Osteocyte (in vitro differentiated cells): ENCODE measurements at regions not wholly inside any gene's neighbourhood (a gene's known extent, or its start where the extent isn't known, plus 50 kb on each side); places are given as distances from the start of the nearest gene placed in this dataset.

Experiments
- DNase-seq: peaks from one replicate; pipeline ENCODE4 v3.0.0; 2021; ENCODE audit warnings: mixed read lengths; ENCODE audit not compliant: unreplicated experiment; ENCODE audit errors: extremely low spot score
- H3K27ac Mint-ChIP-seq: one replicate; pipeline ENCODE4 v1.8.0; 2021; ENCODE audit warnings: mild to moderate bottlenecking, mixed read lengths; ENCODE audit not compliant: unreplicated experiment
- H3K27me3 Mint-ChIP-seq: one replicate; pipeline ENCODE4 v1.8.0; 2021; ENCODE audit warnings: mixed read lengths; ENCODE audit not compliant: unreplicated experiment
- H3K36me3 Mint-ChIP-seq: one replicate; pipeline ENCODE4 v1.8.0; 2021; ENCODE audit warnings: mixed read lengths; ENCODE audit not compliant: unreplicated experiment
- H3K4me1 Mint-ChIP-seq: one replicate; pipeline ENCODE4 v1.8.0; 2021; ENCODE audit warnings: mixed read lengths; ENCODE audit not compliant: unreplicated experiment
- H3K4me3 Mint-ChIP-seq: one replicate; pipeline ENCODE4 v1.8.0; 2021; ENCODE audit warnings: mild to moderate bottlenecking, moderate library complexity, mixed read lengths; ENCODE audit not compliant: unreplicated experiment
- H3K9me3 Mint-ChIP-seq: one replicate; pipeline ENCODE4 v1.8.0; 2021; ENCODE audit warnings: mixed read lengths; ENCODE audit not compliant: unreplicated experiment
- CTCF ChIP-seq: fragments of 200-600 bp; sonication (generic); IDR thresholded peaks from 2 replicates; pipeline ENCODE4 v1.5.0; 2021; ENCODE audit warnings: antibody characterized with exemption, mild to moderate bottlenecking, moderate library complexity

GRCh38 chr9:79946712-79947111 is 374.9 kb downstream of the TLE4 start:
- no peak for DNase-seq
- H3K27ac Mint-ChIP-seq, result peak overlapping the region; percentile 57

GRCh38 chr9:79945495-79945894 is 373.7 kb downstream of the TLE4 start:
- DNase-seq, result no peak
- Mint-ChIP-seq H3K4me3 (no peak overlapping the region), H3K4me1 (peaks cover 30% of the 10 kb centered on the region), H3K27ac (no peak overlapping the region), H3K36me3 (no peaks in the 10 kb centered on the region), H3K27me3 (no peaks in the 10 kb centered on the region), H3K9me3 (no peaks in the 10 kb centered on the region)
- TF ChIP-seq CTCF, result no peak

More at GRCh38 chr9:79946712-79947111, 374.9 kb downstream of the TLE4 start:
- peaks cover 30% of the 10 kb centered on the region for H3K4me1 Mint-ChIP-seq
- TF ChIP-seq CTCF, result no peak
- no peaks in the 10 kb centered on the region for H3K36me3 Mint-ChIP-seq
- no peaks in the 10 kb centered on the region for H3K9me3 Mint-ChIP-seq
- H3K27me3 Mint-ChIP-seq, result no peaks in the 10 kb centered on the region
- H3K4me3 Mint-ChIP-seq, result no peak overlapping the region

DNA sequence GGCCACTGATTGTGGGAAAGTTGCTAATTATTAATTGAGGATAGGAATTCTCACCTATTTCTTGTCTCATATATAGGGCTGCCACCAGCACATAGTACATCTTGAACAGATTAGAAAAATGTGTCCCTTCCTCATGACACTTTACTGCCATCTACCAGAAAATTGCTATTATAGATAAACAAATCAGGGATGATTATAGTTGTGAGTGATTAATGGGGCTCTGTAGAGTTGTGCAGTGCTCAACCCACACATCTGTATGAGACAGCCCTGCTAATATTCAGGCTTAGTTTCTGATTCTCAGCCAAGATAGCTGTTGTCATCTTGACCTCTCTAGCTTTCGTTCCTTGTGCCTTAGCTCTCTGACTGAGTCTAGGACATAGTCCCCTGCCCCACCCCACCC is 373.3 kb downstream of the TLE4 start:
- DNase-seq, result no peak
- peak; percentile 17 for TF ChIP-seq CTCF
- H3K27ac Mint-ChIP-seq, result no peak overlapping the region
- no peaks in the 10 kb centered on the region for H3K27me3 Mint-ChIP-seq
- H3K4me3 Mint-ChIP-seq, result no peak overlapping the region
- no peaks in the 10 kb centered on the region for H3K9me3 Mint-ChIP-seq
- H3K36me3 Mint-ChIP-seq, result no peaks in the 10 kb centered on the region
- peaks cover 30% of the 10 kb centered on the region for H3K4me1 Mint-ChIP-seq

- Mint-ChIP-seq H3K27ac (no peak overlapping the region), H3K9me3 (no peaks in the 10 kb centered on the region), H3K4me3 (no peak overlapping the region)
Observed at GRCh38 chr9:79940919-79941318, 369.2 kb downstream of the TLE4 start.

GRCh38 chr9:79939819-79940218 is 368.1 kb downstream of the TLE4 start:
- Mint-ChIP-seq H3K4me1 (peaks cover 1% of the 10 kb centered on the region), H3K27me3 (no peaks in the 10 kb centered on the region), H3K9me3 (no peaks in the 10 kb centered on the region), H3K27ac (no peak overlapping the region), H3K36me3 (no peaks in the 10 kb centered on the region), H3K4me3 (no peak overlapping the region)
- DNase-seq, result no peak
- TF ChIP-seq CTCF, result no peak

More at GRCh38 chr9:79940919-79941318, 369.2 kb downstream of the TLE4 start:
- Mint-ChIP-seq H3K27me3 (no peaks in the 10 kb centered on the region), H3K4me1 (peaks cover 12% of the 10 kb centered on the region), H3K36me3 (no peaks in the 10 kb centered on the region)
- TF ChIP-seq CTCF, result no peak
- DNase-seq, result no peak
